CD4-positive, alpha-beta T cell (primary cell): ENCODE measurements at regions not wholly inside any gene's neighbourhood (a gene's known extent, or its start where the extent isn't known, plus 50 kb on each side); places are given as distances from the start of the nearest gene placed in this dataset.

Experiments
- ATAC-seq: fragments of 200-7000 bp; cut with Tn5 transposase; one replicate; pipeline ENCODE4 v1.10.0; 2022; ENCODE audit warnings: mild to moderate bottlenecking; ENCODE audit not compliant: poor library complexity
- CTCF ChIA-PET: fragments of 350-600 bp; sonication (Branson Sonifier 250); formaldehyde crosslinking; loops from one replicate; lab custom pipeline; 2021; ENCODE audit warnings: antibody characterized with exemption, inconsistent platforms; lab: Charles Lee
- POLR2A ChIA-PET: fragments of 350-600 bp; sonication (Branson Sonifier 250); formaldehyde crosslinking; loops from one replicate; lab custom pipeline; 2021; ENCODE audit warnings: antibody characterized with exemption, inconsistent platforms; lab: Charles Lee
- DNase-seq, 14 experiments: peaks; one replicate each; pipeline ENCODE4 v3.0.0-alpha.2; 2013 to 2020; ENCODE audit warnings: mixed read lengths in 2 of 14
- H3K27ac ChIP-seq, 2 donors: one replicate each; pipeline versions ENCODE4 v1.5.1 to v1.7.0; 2013; ENCODE audit warnings: low read length in 2 of 2, low read depth in 1 of 2, mild to moderate bottlenecking in 1 of 2
- H3K27me3 ChIP-seq, 2 experiments: 1 replicate in 1 of 2; 2 replicates in 1 of 2; pipeline versions ENCODE4 v1.6.1 to v1.7.0; 2013; ENCODE audit warnings: low read length in 2 of 2, control low read depth in 1 of 2, mild to moderate bottlenecking in 1 of 2, moderate library complexity in 1 of 2; ENCODE audit not compliant: insufficient read depth in 2 of 2, control insufficient read depth in 1 of 2
- H3K36me3 ChIP-seq: one replicate; pipeline ENCODE4 v1.6.1; 2013; ENCODE audit warnings: low read length, control low read depth; ENCODE audit not compliant: insufficient read depth
- H3K4me1 ChIP-seq: one replicate; pipeline ENCODE4 v1.6.1; 2013; ENCODE audit warnings: low read length, control low read depth; ENCODE audit not compliant: insufficient read depth
- H3K4me3 ChIP-seq: one replicate; pipeline ENCODE4 v1.5.1; 2013; ENCODE audit warnings: mild to moderate bottlenecking, low read length, moderate library complexity
- H3K9me3 ChIP-seq, 2 experiments: 1 replicate in 1 of 2; 2 replicates in 1 of 2; pipeline versions ENCODE4 v1.6.1 to v1.7.0; 2013; ENCODE audit warnings: low read length in 2 of 2, mild to moderate bottlenecking in 2 of 2, control low read depth in 1 of 2, moderate library complexity in 1 of 2; ENCODE audit not compliant: control insufficient read depth in 1 of 2, insufficient read depth in 1 of 2
- H3K27ac Mint-ChIP-seq: one replicate; pipeline ENCODE4 v1.8.0; 2020; ENCODE audit warnings: mixed read lengths
- H3K27me3 Mint-ChIP-seq: one replicate; pipeline ENCODE4 v1.8.0; 2021; ENCODE audit warnings: mixed read lengths
- H3K36me3 Mint-ChIP-seq: one replicate; pipeline ENCODE4 v1.8.0; 2021; ENCODE audit warnings: low read depth, mixed read lengths
- H3K4me1 Mint-ChIP-seq: one replicate; pipeline ENCODE4 v1.8.0; 2021; ENCODE audit warnings: low read depth, mixed read lengths
- H3K4me3 Mint-ChIP-seq: one replicate; pipeline ENCODE4 v1.8.0; 2020; ENCODE audit warnings: mild to moderate bottlenecking, mixed read lengths
- H3K9me3 Mint-ChIP-seq: one replicate; pipeline ENCODE4 v1.8.0; 2020; ENCODE audit warnings: mixed read lengths
- intact Hi-C, 2 experiments: fragments of 100-400 bp; cut with DNase I in 1 of 2; cut with micrococcal nuclease in 1 of 2; formaldehyde crosslinking; loops; one replicate each; pipeline versions ENCODE4 v1.15.1 to v1.9.0; 2023 to 2025; cut with DNase I, micrococcal nuclease
- TF ChIP-seq, protein P1 (sequence below): fragments of 200-600 bp; IDR thresholded peaks from one replicate; pipeline ENCODE4 v1.8.0; 2022; ENCODE audit warnings: antibody characterized with exemption, mild to moderate bottlenecking

DNA sequence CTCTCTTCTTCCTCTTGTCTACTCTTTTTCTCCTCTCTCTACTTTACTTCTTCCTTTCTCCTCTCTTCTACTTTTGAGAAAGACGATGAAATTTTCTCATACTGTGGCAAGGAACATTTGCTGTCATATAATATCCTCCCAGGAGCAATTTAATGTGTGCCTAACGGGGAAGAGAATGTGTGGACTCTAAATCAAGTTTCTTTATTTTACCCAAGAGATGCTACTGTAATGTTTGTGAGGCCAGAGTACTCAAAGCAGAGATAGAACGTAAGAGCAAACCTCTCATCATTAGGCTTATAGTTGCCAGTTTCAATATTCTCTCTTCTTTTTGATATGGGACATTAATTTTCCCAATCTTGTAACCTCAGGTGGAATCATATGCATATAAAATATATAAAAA is 801.4 kb downstream of the BCKDHB start:
- H3K36me3 ChIP-seq, result no peaks in the 10 kb centered on the region
- ATAC-seq (no peak), DNase-seq (no peak)
- CTCF ChIA-PET, result no interaction called here
- H3K4me3 ChIP-seq, result no peak overlapping the region
- Mint-ChIP-seq H3K4me3 (no peak overlapping the region), H3K36me3 (no peaks in the 10 kb centered on the region), H3K4me1 (no peaks in the 10 kb centered on the region), H3K27me3 (no peaks in the 10 kb centered on the region), H3K9me3 (peaks cover 9% of the 10 kb centered on the region), H3K27ac (no peak overlapping the region)
- intact Hi-C loops, result no loop called here
- H3K27ac ChIP-seq, result no peak overlapping the region
- H3K9me3 ChIP-seq, result no peaks in the 10 kb centered on the region
- TF ChIP-seq, protein P1, sequence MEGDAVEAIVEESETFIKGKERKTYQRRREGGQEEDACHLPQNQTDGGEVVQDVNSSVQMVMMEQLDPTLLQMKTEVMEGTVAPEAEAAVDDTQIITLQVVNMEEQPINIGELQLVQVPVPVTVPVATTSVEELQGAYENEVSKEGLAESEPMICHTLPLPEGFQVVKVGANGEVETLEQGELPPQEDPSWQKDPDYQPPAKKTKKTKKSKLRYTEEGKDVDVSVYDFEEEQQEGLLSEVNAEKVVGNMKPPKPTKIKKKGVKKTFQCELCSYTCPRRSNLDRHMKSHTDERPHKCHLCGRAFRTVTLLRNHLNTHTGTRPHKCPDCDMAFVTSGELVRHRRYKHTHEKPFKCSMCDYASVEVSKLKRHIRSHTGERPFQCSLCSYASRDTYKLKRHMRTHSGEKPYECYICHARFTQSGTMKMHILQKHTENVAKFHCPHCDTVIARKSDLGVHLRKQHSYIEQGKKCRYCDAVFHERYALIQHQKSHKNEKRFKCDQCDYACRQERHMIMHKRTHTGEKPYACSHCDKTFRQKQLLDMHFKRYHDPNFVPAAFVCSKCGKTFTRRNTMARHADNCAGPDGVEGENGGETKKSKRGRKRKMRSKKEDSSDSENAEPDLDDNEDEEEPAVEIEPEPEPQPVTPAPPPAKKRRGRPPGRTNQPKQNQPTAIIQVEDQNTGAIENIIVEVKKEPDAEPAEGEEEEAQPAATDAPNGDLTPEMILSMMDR, result no peak
- POLR2A ChIA-PET, result no interaction called here
- no peaks in the 10 kb centered on the region for H3K4me1 ChIP-seq
- H3K27me3 ChIP-seq, result no peaks in the 10 kb centered on the region

DNA sequence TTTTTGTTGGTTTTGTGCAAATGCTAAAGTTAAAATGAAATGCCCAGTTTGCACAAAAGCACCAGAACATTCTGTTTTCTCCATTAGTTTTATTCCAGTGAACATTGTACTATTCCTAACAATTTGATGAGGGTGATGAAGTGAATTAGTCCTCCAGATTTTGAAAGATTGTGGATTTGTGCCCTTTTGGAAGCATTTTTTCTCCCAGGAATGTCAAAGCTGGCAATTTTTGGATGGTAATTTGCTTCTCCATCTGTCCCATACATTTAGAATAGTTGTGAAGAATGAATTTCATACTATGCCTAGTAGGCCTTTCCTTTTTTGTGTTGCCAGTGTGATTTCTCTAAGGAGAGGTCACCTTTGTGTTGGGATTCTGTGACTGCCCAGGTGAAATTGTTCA is 797.2 kb downstream of the BCKDHB start:
- ChIA-PET POLR2A (no interaction called here), CTCF (no interaction called here)
- Mint-ChIP-seq H3K27ac (no peak overlapping the region), H3K4me3 (no peak overlapping the region), H3K4me1 (no peaks in the 10 kb centered on the region), H3K36me3 (no peaks in the 10 kb centered on the region), H3K9me3 (peaks cover 16% of the 10 kb centered on the region), H3K27me3 (no peaks in the 10 kb centered on the region)
- intact Hi-C loops, result no loop called here
- TF ChIP-seq, protein P1, result no peak
- H3K4me3 ChIP-seq, result no peak overlapping the region
- no peak overlapping the region for H3K27ac ChIP-seq
- H3K27me3 ChIP-seq, result no peaks in the 10 kb centered on the region
- H3K4me1 ChIP-seq, result no peaks in the 10 kb centered on the region
- ATAC-seq (no peak), DNase-seq (no peak)
- peaks cover 0 to 3% of the 10 kb centered on the region in 2 experiments for H3K9me3 ChIP-seq
- no peaks in the 10 kb centered on the region for H3K36me3 ChIP-seq

DNA sequence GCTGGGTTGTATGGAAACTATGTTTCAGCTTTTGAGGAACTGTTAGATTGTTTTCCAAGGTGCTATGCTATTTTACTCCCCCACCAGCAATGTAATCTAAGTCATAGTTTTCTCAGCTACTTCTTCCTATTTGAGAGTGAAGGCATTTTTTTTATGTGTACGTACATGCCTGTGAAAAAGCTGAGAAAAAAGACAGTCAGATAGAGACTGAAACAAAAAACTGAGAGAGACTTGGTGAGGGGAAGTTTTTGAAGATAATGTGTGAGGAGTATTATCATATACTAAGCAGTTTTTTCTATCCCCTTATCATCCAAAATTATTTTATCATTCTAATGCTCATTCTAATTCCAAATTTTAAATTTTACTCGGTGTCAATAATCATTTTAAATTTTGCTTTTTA is 780.0 kb downstream of the BCKDHB start:
- Histone ChIP-seq H3K27me3 (no peaks in the 10 kb centered on the region), H3K27ac (no peak overlapping the region), H3K36me3 (no peaks in the 10 kb centered on the region), H3K4me1 (no peaks in the 10 kb centered on the region), H3K9me3 (no peaks in the 10 kb centered on the region), H3K4me3 (no peak overlapping the region)
- intact Hi-C loops, result no loop called here
- no peaks in the 10 kb centered on the region for H3K9me3 Mint-ChIP-seq
- CTCF ChIA-PET, result no interaction called here
- DNase-seq (no peak), ATAC-seq (no peak)
- no peaks in the 10 kb centered on the region for H3K36me3 Mint-ChIP-seq
- POLR2A ChIA-PET, result no interaction called here
- H3K27me3 Mint-ChIP-seq, result no peaks in the 10 kb centered on the region
- no peak overlapping the region for H3K4me3 Mint-ChIP-seq
- no peak overlapping the region for H3K27ac Mint-ChIP-seq
- H3K4me1 Mint-ChIP-seq, result no peaks in the 10 kb centered on the region
- TF ChIP-seq, protein P1, result no peak
